ENCODE measurements at regions not wholly inside any gene's neighbourhood (a gene's known extent, or its start where the extent isn't known, plus 50 kb on each side); places are given as distances from the start of the nearest gene placed in this dataset.

DNA sequence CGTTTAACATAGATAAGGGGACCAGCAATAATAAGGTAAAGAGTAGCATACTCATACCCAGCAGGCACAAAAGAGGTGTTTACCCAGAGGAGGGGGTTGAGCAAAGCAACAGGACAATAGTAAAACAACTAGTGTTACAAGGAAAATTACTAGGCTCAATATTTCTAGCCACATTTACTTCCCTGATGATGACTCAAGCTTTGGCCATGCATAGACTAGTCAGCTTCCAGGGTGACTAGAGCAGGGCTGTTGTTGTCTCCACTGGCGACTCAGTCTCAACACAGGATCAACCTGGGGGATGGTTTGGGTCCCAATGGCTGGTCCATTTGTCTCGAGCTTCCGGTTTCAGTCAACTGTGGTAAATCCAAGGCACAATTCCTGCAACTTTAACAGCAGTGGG is 217.7 kb upstream of the KCND2 start:
- TF ChIP-seq CTCF (IDR thresholded peaks at IDR 0.05; ENCODE audit: insufficient read depth, low read depth, low read length) (no peak), EZH2 (IDR thresholded peaks at IDR 0.05; ENCODE audit: insufficient read depth, low read length) (no peak)

Measured in astrocyte (in vitro differentiated cells and primary cell).